ENCODE measurements at regions not wholly inside any gene's neighbourhood (a gene's known extent, or its start where the extent isn't known, plus 50 kb on each side); places are given as distances from the start of the nearest gene placed in this dataset.

- FAIRE-seq (no peak), DNase-seq (no peak)
- intact Hi-C loops (cut with DNase I): no loop called here
- H3K9ac ChIP-seq (ENCODE audit: low read length in 3 of 3): no peak overlapping the region
- no peak overlapping the region for H3K4me3 ChIP-seq (ENCODE audit: low read length in 3 of 3)
- no peaks in the 10 kb centered on the region for H3K36me3 ChIP-seq (ENCODE audit: control insufficient read depth in 2 of 3, insufficient read depth in 3 of 3, low read length in 3 of 3)
- H3K9me3 ChIP-seq (ENCODE audit: control insufficient read depth in 2 of 3, insufficient read depth in 1 of 3, low read length in 3 of 3): no peaks in the 10 kb centered on the region
- no peak for TF ChIP-seq CTCF (IDR thresholded peaks at IDR 0.05; ENCODE audit: borderline replicate concordance, extremely low read depth, insufficient read depth)
- H3K4me1 ChIP-seq (ENCODE audit: control insufficient read depth in 2 of 3, insufficient read depth in 2 of 3, low read depth in 1 of 3, low read length in 3 of 3): no peaks in the 10 kb centered on the region
- H3K27ac ChIP-seq (ENCODE audit: low read depth in 2 of 2, low read length in 2 of 2): no peak overlapping the region
- no peaks in the 10 kb centered on the region for H3K27me3 ChIP-seq (ENCODE audit: control insufficient read depth, insufficient read depth, low read length)
Measured at GRCh38 chr16:59274141-59274540, 540.0 kb upstream of the GOT2 start.

- DNase-seq: no peak
- H3K27me3 ChIP-seq (ENCODE audit: control insufficient read depth, insufficient read depth, low read length): no peaks in the 10 kb centered on the region
- no peak overlapping the region for H3K4me3 ChIP-seq (ENCODE audit: low read length in 3 of 3)
- intact Hi-C loops (cut with DNase I): no loop called here
- H3K9me3 ChIP-seq (ENCODE audit: control insufficient read depth in 2 of 3, insufficient read depth in 1 of 3, low read length in 3 of 3): no peaks in the 10 kb centered on the region
- H3K27ac ChIP-seq (ENCODE audit: low read depth in 2 of 2, low read length in 2 of 2): no peak overlapping the region
- no peaks in the 10 kb centered on the region for H3K4me1 ChIP-seq (ENCODE audit: control insufficient read depth in 2 of 3, insufficient read depth in 2 of 3, low read depth in 1 of 3, low read length in 3 of 3)
- no peak for FAIRE-seq
- no peak overlapping the region for H3K9ac ChIP-seq (ENCODE audit: low read length in 3 of 3)
- TF ChIP-seq CTCF (IDR thresholded peaks at IDR 0.05; ENCODE audit: borderline replicate concordance, extremely low read depth, insufficient read depth): no peak
- no peaks in the 10 kb centered on the region for H3K36me3 ChIP-seq (ENCODE audit: control insufficient read depth in 2 of 3, insufficient read depth in 3 of 3, low read length in 3 of 3)
Measured at GRCh38 chr16:59263955-59264354, 529.8 kb upstream of the GOT2 start.

- Histone ChIP-seq H3K36me3 (ENCODE audit: control insufficient read depth in 2 of 3, insufficient read depth in 3 of 3, low read length in 3 of 3) (no peaks in the 10 kb centered on the region), H3K9ac (ENCODE audit: low read length in 3 of 3) (no peak overlapping the region), H3K9me3 (ENCODE audit: control insufficient read depth in 2 of 3, insufficient read depth in 1 of 3, low read length in 3 of 3) (no peaks in the 10 kb centered on the region), H3K27ac (ENCODE audit: low read depth in 2 of 2, low read length in 2 of 2) (no peak overlapping the region), H3K4me3 (ENCODE audit: low read length in 3 of 3) (no peak overlapping the region), H3K27me3 (ENCODE audit: control insufficient read depth, insufficient read depth, low read length) (no peaks in the 10 kb centered on the region), H3K4me1 (ENCODE audit: control insufficient read depth in 2 of 3, insufficient read depth in 2 of 3, low read depth in 1 of 3, low read length in 3 of 3) (no peaks in the 10 kb centered on the region)
- TF ChIP-seq CTCF (IDR thresholded peaks at IDR 0.05; ENCODE audit: borderline replicate concordance, extremely low read depth, insufficient read depth): no peak
- intact Hi-C loops (cut with DNase I): no loop called here
- DNase-seq (no peak), FAIRE-seq (no peak)
Measured at GRCh38 chr16:59260892-59261291, 526.8 kb upstream of the GOT2 start.

GRCh38 chr16:59259950-59260319 lies 525.8 kb upstream of the GOT2 start:
- intact Hi-C loops (cut with DNase I): no loop called here
- Histone ChIP-seq H3K27me3 (ENCODE audit: control insufficient read depth, insufficient read depth, low read length) (no peaks in the 10 kb centered on the region), H3K4me1 (ENCODE audit: control insufficient read depth in 2 of 3, insufficient read depth in 2 of 3, low read depth in 1 of 3, low read length in 3 of 3) (no peaks in the 10 kb centered on the region), H3K27ac (ENCODE audit: low read depth in 2 of 2, low read length in 2 of 2) (no peak overlapping the region), H3K36me3 (ENCODE audit: control insufficient read depth in 2 of 3, insufficient read depth in 3 of 3, low read length in 3 of 3) (no peaks in the 10 kb centered on the region), H3K9me3 (ENCODE audit: control insufficient read depth in 2 of 3, insufficient read depth in 1 of 3, low read length in 3 of 3) (no peaks in the 10 kb centered on the region), H3K4me3 (ENCODE audit: low read length in 3 of 3) (no peak overlapping the region), H3K9ac (ENCODE audit: low read length in 3 of 3) (no peak overlapping the region)
- DNase-seq (no peak), FAIRE-seq (no peak)
- no peak for TF ChIP-seq CTCF (IDR thresholded peaks at IDR 0.05; ENCODE audit: borderline replicate concordance, extremely low read depth, insufficient read depth)

Data from kidney (tissue), 13 donors.